ENCODE measurements at regions not wholly inside any gene's neighbourhood (a gene's known extent, or its start where the extent isn't known, plus 50 kb on each side); places are given as distances from the start of the nearest gene placed in this dataset.

DNA sequence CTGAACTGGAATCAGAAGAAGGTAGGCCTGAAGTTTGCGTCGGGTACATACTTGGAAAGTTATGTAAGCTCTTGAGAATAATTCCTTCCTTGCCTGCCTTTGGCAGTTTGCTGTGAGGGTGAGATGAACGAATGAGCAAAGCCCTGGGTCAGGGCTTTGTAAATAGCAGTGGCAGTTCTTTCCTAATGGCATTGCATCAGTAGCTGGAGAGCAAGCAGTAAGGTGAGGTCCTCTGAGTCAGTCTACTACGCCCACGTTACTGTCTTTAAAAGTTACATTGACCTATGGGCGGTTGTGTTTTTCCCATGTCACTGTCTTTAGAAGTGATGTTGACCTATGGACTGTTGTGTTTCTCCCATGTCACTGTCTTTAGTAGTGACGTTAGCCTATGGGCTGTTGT lies 179.1 kb upstream of the E2F8 start:
- TF ChIP-seq, protein P1, sequence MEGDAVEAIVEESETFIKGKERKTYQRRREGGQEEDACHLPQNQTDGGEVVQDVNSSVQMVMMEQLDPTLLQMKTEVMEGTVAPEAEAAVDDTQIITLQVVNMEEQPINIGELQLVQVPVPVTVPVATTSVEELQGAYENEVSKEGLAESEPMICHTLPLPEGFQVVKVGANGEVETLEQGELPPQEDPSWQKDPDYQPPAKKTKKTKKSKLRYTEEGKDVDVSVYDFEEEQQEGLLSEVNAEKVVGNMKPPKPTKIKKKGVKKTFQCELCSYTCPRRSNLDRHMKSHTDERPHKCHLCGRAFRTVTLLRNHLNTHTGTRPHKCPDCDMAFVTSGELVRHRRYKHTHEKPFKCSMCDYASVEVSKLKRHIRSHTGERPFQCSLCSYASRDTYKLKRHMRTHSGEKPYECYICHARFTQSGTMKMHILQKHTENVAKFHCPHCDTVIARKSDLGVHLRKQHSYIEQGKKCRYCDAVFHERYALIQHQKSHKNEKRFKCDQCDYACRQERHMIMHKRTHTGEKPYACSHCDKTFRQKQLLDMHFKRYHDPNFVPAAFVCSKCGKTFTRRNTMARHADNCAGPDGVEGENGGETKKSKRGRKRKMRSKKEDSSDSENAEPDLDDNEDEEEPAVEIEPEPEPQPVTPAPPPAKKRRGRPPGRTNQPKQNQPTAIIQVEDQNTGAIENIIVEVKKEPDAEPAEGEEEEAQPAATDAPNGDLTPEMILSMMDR (conservative IDR thresholded peaks at IDR 0.05) = no peak
- no peak for TF ChIP-seq ZFX (IDR thresholded peaks at IDR 0.05)

Measured in C4-2B (cell line).